Astrocyte (in vitro differentiated cells and primary cell): ENCODE measurements at regions not wholly inside any gene's neighbourhood (a gene's known extent, or its start where the extent isn't known, plus 50 kb on each side); places are given as distances from the start of the nearest gene placed in this dataset.

Experiments
- DNase-seq: peaks from one replicate; pipeline ENCODE4 v3.0.0-alpha.2; 2010; ENCODE audit warnings: low read depth
- FAIRE-seq: peaks from 2 replicates; lab custom pipeline; 2011; peaks lifted over from hg19 to GRCh38; lab: Jason Lieb, UNC
- H2AFZ ChIP-seq: 2 replicates; pipeline ENCODE4 v1.6.0; 2012; ENCODE audit warnings: low read depth, low read length, inconsistent platforms
- H3K27ac ChIP-seq: 2 replicates; pipeline ENCODE4 v1.5.1; 2011; ENCODE audit warnings: low read depth, low read length, inconsistent platforms
- H3K27me3 ChIP-seq: 2 replicates; pipeline ENCODE4 v1.6.0; 2011; ENCODE audit warnings: low read length, inconsistent platforms; ENCODE audit not compliant: insufficient read depth
- H3K36me3 ChIP-seq: 2 replicates; pipeline ENCODE4 v1.5.1; 2011; ENCODE audit warnings: low read length, inconsistent platforms; ENCODE audit not compliant: insufficient read depth
- H3K4me1 ChIP-seq: 2 replicates; pipeline ENCODE4 v1.5.1; 2011; ENCODE audit warnings: low read length, inconsistent platforms; ENCODE audit not compliant: insufficient read depth
- H3K4me2 ChIP-seq: 2 replicates; pipeline ENCODE4 v1.6.0; 2012; ENCODE audit warnings: low read length, inconsistent platforms
- H3K4me3 ChIP-seq: 2 replicates; pipeline ENCODE4 v1.5.1; 2011; ENCODE audit warnings: low read depth, mild to moderate bottlenecking, low read length, inconsistent platforms; ENCODE audit not compliant: insufficient read depth
- H3K79me2 ChIP-seq: 2 replicates; pipeline ENCODE4 v1.6.0; 2012; ENCODE audit warnings: mild to moderate bottlenecking, low read length, inconsistent platforms; ENCODE audit not compliant: insufficient read depth
- H3K9ac ChIP-seq: 2 replicates; pipeline ENCODE4 v1.6.0; 2012; ENCODE audit warnings: mild to moderate bottlenecking, low read length, inconsistent platforms
- H3K9me3 ChIP-seq: 2 replicates; pipeline ENCODE4 v1.5.1; 2012; ENCODE audit warnings: low read depth, mild to moderate bottlenecking, low read length, inconsistent platforms; ENCODE audit not compliant: insufficient read depth
- H4K20me1 ChIP-seq: 2 replicates; pipeline ENCODE4 v1.6.0; 2012; ENCODE audit warnings: low read length, inconsistent platforms; ENCODE audit not compliant: insufficient read depth
- H3K27ac Mint-ChIP-seq: one replicate; pipeline ENCODE4 v1.8.0; 2021; ENCODE audit warnings: mild to moderate bottlenecking, mixed read lengths; ENCODE audit not compliant: unreplicated experiment
- H3K27me3 Mint-ChIP-seq: one replicate; pipeline ENCODE4 v1.8.0; 2021; ENCODE audit warnings: low read depth, mixed read lengths; ENCODE audit not compliant: unreplicated experiment
- H3K36me3 Mint-ChIP-seq: one replicate; pipeline ENCODE4 v1.8.0; 2021; ENCODE audit warnings: low read depth, mixed read lengths; ENCODE audit not compliant: unreplicated experiment
- H3K4me1 Mint-ChIP-seq: one replicate; pipeline ENCODE4 v1.8.0; 2021; ENCODE audit warnings: low read depth, mixed read lengths; ENCODE audit not compliant: unreplicated experiment
- H3K4me3 Mint-ChIP-seq: one replicate; pipeline ENCODE4 v1.8.0; 2021; ENCODE audit warnings: mild to moderate bottlenecking, moderate library complexity, mixed read lengths; ENCODE audit not compliant: unreplicated experiment
- H3K9me3 Mint-ChIP-seq: one replicate; pipeline ENCODE4 v1.8.0; 2021; ENCODE audit warnings: mild to moderate bottlenecking, mixed read lengths; ENCODE audit not compliant: unreplicated experiment
- EZH2 ChIP-seq: IDR thresholded peaks from 2 replicates; pipeline ENCODE4 v1.6.1; 2012; ENCODE audit warnings: mild to moderate bottlenecking, low read length, inconsistent platforms; ENCODE audit not compliant: insufficient read depth
- TF ChIP-seq, protein P1 (sequence below): IDR thresholded peaks from 2 replicates; pipeline ENCODE4 v1.5.1; 2011; ENCODE audit warnings: low read depth, mild to moderate bottlenecking, inconsistent platforms, low read length, moderate library complexity; ENCODE audit not compliant: insufficient read depth

DNA sequence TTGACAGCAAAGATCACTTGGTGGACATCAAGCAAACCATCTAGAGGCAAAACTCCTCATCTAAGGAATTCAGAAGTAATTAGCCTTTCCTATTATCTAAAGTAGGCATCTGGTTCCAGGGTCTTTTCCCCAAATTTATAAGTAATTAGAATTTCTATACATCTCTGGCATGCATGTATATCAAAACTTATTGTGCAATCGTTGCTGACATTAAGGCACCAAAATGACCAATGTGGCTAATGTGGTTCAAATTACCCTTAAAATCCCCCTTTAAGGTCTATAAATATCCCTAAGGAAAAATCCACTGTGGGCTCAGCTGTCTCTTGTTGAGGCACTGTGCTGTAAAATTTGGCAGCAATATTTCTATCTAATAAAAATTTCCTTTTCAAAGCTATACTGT, 695.9 kb upstream of the LRRTM4 start:
- Histone ChIP-seq H3K79me2 (no peaks in the 10 kb centered on the region), H4K20me1 (no peaks in the 10 kb centered on the region), H3K9ac (no peak overlapping the region), H3K27me3 (no peaks in the 10 kb centered on the region), H3K4me1 (no peaks in the 10 kb centered on the region), H2AFZ (no peak overlapping the region), H3K9me3 (no peaks in the 10 kb centered on the region), H3K4me2 (no peak overlapping the region), H3K27ac (no peak overlapping the region), H3K36me3 (no peaks in the 10 kb centered on the region), H3K4me3 (no peak overlapping the region)
- Mint-ChIP-seq H3K4me1 (no peaks in the 10 kb centered on the region), H3K36me3 (no peaks in the 10 kb centered on the region), H3K27me3 (no peaks in the 10 kb centered on the region), H3K27ac (no peak overlapping the region), H3K4me3 (no peak overlapping the region), H3K9me3 (no peaks in the 10 kb centered on the region)
- no peak for FAIRE-seq
- no peak for DNase-seq
- TF ChIP-seq EZH2: no peak
- TF ChIP-seq, protein P1, sequence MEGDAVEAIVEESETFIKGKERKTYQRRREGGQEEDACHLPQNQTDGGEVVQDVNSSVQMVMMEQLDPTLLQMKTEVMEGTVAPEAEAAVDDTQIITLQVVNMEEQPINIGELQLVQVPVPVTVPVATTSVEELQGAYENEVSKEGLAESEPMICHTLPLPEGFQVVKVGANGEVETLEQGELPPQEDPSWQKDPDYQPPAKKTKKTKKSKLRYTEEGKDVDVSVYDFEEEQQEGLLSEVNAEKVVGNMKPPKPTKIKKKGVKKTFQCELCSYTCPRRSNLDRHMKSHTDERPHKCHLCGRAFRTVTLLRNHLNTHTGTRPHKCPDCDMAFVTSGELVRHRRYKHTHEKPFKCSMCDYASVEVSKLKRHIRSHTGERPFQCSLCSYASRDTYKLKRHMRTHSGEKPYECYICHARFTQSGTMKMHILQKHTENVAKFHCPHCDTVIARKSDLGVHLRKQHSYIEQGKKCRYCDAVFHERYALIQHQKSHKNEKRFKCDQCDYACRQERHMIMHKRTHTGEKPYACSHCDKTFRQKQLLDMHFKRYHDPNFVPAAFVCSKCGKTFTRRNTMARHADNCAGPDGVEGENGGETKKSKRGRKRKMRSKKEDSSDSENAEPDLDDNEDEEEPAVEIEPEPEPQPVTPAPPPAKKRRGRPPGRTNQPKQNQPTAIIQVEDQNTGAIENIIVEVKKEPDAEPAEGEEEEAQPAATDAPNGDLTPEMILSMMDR: no peak

DNA sequence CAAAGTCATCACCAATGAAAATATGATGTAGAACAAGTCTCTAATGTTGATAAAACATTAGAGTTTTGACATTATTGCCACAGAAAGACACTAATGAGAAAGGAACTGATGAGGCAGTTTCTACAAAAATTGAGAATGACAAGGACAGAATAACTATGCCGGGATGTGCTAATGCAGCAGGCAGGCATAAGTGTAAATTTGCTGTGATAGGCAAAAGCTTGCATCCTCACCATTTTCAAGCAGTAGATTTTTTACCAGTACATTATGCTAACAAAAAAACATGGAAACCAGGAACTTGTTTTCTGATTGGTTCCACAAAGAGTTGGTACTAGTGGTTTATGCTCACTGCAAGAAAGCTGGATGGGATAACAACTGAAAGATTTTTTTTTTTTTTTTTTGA, 715.5 kb upstream of the LRRTM4 start:
- Histone ChIP-seq H3K9ac (no peak overlapping the region), H3K27me3 (no peaks in the 10 kb centered on the region), H3K79me2 (no peaks in the 10 kb centered on the region), H3K4me3 (no peak overlapping the region), H3K4me2 (no peak overlapping the region), H4K20me1 (no peaks in the 10 kb centered on the region), H3K4me1 (no peaks in the 10 kb centered on the region), H3K27ac (no peak overlapping the region), H3K36me3 (no peaks in the 10 kb centered on the region), H2AFZ (no peak overlapping the region), H3K9me3 (peaks cover 3% of the 10 kb centered on the region)
- Mint-ChIP-seq H3K36me3 (no peaks in the 10 kb centered on the region), H3K9me3 (peaks cover 4% of the 10 kb centered on the region), H3K4me1 (no peaks in the 10 kb centered on the region), H3K27me3 (no peaks in the 10 kb centered on the region), H3K4me3 (no peak overlapping the region), H3K27ac (no peak overlapping the region)
- no peak for TF ChIP-seq EZH2
- TF ChIP-seq, protein P1: no peak
- no peak for FAIRE-seq
- no peak for DNase-seq

DNA sequence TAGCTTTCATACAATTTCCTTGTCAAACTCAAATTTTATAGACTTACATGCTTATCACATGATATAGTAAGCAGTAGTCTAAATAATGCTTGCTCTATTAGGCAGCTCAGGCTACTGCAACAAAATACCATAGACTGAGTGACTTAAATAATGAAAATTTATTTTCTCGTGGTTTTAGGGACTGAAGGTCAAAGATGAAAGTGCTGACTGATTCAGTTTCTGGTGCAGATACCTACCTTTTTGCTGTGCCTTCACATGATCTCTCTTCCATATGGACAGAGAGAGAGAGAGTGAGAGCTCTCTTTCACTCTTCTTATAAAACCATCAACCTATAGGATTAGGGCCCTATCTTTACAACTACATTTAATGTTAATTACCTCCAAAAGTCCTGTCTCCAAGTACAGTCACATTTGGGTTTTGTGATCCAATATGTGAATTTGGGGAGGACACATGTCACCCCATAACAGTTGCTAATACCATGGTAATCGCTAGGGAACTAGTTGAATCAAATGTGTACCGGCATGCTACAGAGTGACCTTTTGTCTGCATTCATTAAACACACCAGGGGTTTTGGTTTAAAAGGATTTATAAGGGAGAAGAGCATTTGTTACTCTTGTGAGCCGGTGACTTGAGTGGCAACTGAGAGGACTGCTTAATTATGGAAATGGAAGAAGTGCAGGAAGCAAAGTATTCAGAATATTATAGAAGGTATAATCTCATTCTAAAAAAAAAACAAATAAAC, 723.4 kb upstream of the LRRTM4 start:
- H3K4me2 ChIP-seq: no peak overlapping the region
- no peaks in the 10 kb centered on the region for H3K4me1 Mint-ChIP-seq
- H3K9ac ChIP-seq: no peak overlapping the region
- no peaks in the 10 kb centered on the region for H3K4me1 ChIP-seq
- no peak overlapping the region for H2AFZ ChIP-seq
- DNase-seq: no peak
- H3K4me3 Mint-ChIP-seq: no peak overlapping the region
- peaks cover 1% of the 10 kb centered on the region for H3K36me3 Mint-ChIP-seq
- no peak for FAIRE-seq
- no peak for TF ChIP-seq EZH2
- TF ChIP-seq, protein P1: no peak
- H4K20me1 ChIP-seq: no peaks in the 10 kb centered on the region
- no peak overlapping the region for H3K27ac ChIP-seq
- H3K9me3 ChIP-seq: peaks cover 3% of the 10 kb centered on the region
- no peaks in the 10 kb centered on the region for H3K79me2 ChIP-seq
- H3K27ac Mint-ChIP-seq: no peak overlapping the region
- H3K27me3 ChIP-seq: no peaks in the 10 kb centered on the region
- H3K9me3 Mint-ChIP-seq: peaks cover 9% of the 10 kb centered on the region
- no peak overlapping the region for H3K4me3 ChIP-seq
- H3K27me3 Mint-ChIP-seq: no peaks in the 10 kb centered on the region
- H3K36me3 ChIP-seq: no peaks in the 10 kb centered on the region
